Testis (tissue), 2 donors: ENCODE measurements at regions not wholly inside any gene's neighbourhood (a gene's known extent, or its start where the extent isn't known, plus 50 kb on each side); places are given as distances from the start of the nearest gene placed in this dataset.

Source experiments
- POLR2A ChIP-seq: fragments of 450-650 bp; IDR thresholded peaks from one replicate; pipeline ENCODE4 v1.6.1; 2017; ENCODE audit warnings: antibody characterized with exemption, mild to moderate bottlenecking, moderate library complexity
- TF ChIP-seq, protein P1 (sequence below), 3 experiments: fragments of 450-650 bp in 2 of 3; fragments of 200-600 bp in 1 of 3; sonication (generic) in 1 of 3; IDR thresholded peaks; one replicate each; pipeline ENCODE4 v1.5.1; 2016 to 2019; ENCODE audit warnings: antibody characterized with exemption in 3 of 3, mild to moderate bottlenecking in 2 of 3, moderate library complexity in 1 of 3

DNA sequence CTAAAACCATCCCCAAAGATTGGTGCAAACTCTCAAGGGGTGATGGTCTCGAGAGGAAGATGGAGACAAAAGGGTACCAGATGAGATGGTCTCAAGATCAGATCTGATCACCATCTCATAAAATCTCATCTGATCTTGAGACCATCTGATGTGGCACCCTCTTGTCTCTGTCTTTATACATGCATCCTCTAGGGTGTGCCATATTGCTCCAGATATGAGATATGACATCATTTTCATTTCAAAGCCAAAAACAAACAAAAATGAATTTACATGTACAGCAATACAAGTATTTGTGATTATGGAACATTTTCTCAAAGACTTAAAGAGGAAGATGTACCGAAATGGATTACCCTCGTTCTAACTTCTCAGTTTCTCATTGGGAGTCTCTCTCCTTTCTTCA lies 787.2 kb downstream of the GALC start:
- no peak for TF ChIP-seq POLR2A
- TF ChIP-seq, protein P1, sequence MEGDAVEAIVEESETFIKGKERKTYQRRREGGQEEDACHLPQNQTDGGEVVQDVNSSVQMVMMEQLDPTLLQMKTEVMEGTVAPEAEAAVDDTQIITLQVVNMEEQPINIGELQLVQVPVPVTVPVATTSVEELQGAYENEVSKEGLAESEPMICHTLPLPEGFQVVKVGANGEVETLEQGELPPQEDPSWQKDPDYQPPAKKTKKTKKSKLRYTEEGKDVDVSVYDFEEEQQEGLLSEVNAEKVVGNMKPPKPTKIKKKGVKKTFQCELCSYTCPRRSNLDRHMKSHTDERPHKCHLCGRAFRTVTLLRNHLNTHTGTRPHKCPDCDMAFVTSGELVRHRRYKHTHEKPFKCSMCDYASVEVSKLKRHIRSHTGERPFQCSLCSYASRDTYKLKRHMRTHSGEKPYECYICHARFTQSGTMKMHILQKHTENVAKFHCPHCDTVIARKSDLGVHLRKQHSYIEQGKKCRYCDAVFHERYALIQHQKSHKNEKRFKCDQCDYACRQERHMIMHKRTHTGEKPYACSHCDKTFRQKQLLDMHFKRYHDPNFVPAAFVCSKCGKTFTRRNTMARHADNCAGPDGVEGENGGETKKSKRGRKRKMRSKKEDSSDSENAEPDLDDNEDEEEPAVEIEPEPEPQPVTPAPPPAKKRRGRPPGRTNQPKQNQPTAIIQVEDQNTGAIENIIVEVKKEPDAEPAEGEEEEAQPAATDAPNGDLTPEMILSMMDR (IDR thresholded peaks at IDR 0.05): no peak
